Fibroblast of mammary gland (primary cell): ENCODE measurements at regions not wholly inside any gene's neighbourhood (a gene's known extent, or its start where the extent isn't known, plus 50 kb on each side); places are given as distances from the start of the nearest gene placed in this dataset.
A peak's percentile ranks its signal among the peaks of the same experiment; 100 is the strongest.
"Not testable (repeated sequence)": the region's sequence is repeated elsewhere in the genome, so short reads cannot be mapped to it uniquely, and the experiment has no call there.

Experiments
- DNase-seq: peaks from one replicate; pipeline ENCODE4 v3.0.0-alpha.2; 2010; ENCODE audit warnings: low read depth
- H3K4me3 ChIP-seq: 2 replicates; pipeline ENCODE4 v1.5.1; 2011; ENCODE audit warnings: low read depth, mild to moderate bottlenecking, low read length, moderate library complexity; ENCODE audit not compliant: control insufficient read depth
- TF ChIP-seq, protein P1 (sequence below): conservative IDR thresholded peaks from 2 replicates; pipeline ENCODE4 v1.5.1; 2011; ENCODE audit warnings: low read depth, low read length, inconsistent platforms; ENCODE audit not compliant: control insufficient read depth, insufficient read depth

GRCh38 chr2:144117086-144117485 is 402.8 kb downstream of the ZEB2 start:
- TF ChIP-seq, protein P1, sequence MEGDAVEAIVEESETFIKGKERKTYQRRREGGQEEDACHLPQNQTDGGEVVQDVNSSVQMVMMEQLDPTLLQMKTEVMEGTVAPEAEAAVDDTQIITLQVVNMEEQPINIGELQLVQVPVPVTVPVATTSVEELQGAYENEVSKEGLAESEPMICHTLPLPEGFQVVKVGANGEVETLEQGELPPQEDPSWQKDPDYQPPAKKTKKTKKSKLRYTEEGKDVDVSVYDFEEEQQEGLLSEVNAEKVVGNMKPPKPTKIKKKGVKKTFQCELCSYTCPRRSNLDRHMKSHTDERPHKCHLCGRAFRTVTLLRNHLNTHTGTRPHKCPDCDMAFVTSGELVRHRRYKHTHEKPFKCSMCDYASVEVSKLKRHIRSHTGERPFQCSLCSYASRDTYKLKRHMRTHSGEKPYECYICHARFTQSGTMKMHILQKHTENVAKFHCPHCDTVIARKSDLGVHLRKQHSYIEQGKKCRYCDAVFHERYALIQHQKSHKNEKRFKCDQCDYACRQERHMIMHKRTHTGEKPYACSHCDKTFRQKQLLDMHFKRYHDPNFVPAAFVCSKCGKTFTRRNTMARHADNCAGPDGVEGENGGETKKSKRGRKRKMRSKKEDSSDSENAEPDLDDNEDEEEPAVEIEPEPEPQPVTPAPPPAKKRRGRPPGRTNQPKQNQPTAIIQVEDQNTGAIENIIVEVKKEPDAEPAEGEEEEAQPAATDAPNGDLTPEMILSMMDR, result no peak
- no peak for DNase-seq
- H3K4me3 ChIP-seq, result no peak overlapping the region

GRCh38 chr2:144115739-144116291 is 404.1 kb downstream of the ZEB2 start:
- peak; percentile 54 for DNase-seq
- TF ChIP-seq, protein P1, result no peak
- H3K4me3 ChIP-seq, result no peak overlapping the region

GRCh38 chr2:144114760-144115159 is 405.2 kb downstream of the ZEB2 start:
- H3K4me3 ChIP-seq, result no peak overlapping the region
- TF ChIP-seq, protein P1, result no peak
- DNase-seq, result peak; percentile 55

- H3K4me3 ChIP-seq, result no peak overlapping the region
- DNase-seq, result peak; percentile 56
- TF ChIP-seq, protein P1, result no peak
Observed at GRCh38 chr2:144111437-144111836, 408.5 kb downstream of the ZEB2 start.

DNA sequence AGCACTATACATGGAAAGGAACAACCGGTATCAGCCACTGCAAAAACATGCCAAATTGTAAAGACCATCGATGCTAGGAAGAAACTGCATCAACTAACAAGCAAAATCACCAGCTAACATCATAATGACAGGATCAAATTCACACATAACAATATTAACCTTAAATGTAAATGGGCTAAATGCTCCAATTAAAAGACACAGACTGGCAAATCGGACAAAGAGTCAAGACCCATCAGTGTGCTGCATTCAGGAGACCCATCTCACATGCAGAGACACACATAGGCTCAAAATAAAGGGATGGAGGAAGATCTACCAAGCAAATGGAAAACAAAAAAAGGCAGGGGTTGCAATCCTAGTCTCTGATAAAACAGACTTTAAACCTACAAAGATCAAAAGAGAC is 413.8 kb downstream of the ZEB2 start:
- H3K4me3 ChIP-seq, DNase-seq: not testable (repeated sequence)

DNA sequence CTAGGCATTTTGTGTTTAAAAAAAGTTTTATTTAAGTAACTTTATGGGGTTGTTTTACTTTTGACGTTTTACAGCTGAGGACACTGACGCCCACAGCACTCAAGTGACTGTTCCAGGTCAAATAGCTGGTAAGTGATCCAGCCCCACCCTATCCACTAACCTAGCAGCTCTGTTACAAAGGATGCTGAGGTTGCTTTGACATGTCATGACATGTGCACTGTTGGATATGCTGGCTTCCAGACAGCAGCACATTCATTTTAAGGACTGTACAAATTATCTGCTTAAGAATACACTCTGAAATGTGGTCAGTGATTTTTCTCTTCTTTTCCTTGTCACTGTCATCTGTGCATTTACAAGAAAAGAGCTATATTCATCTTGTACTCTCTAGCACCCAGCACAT is 417.5 kb downstream of the ZEB2 start:
- no peak for DNase-seq
- H3K4me3 ChIP-seq, result no peak overlapping the region
- TF ChIP-seq, protein P1, result no peak

- peak; percentile 87 for DNase-seq
- TF ChIP-seq, protein P1, result peak; percentile 42
- no peak overlapping the region for H3K4me3 ChIP-seq
Observed at GRCh38 chr2:144099780-144100377, 420.0 kb downstream of the ZEB2 start.
